ENCODE measurements at regions not wholly inside any gene's neighbourhood (a gene's known extent, or its start where the extent isn't known, plus 50 kb on each side); places are given as distances from the start of the nearest gene placed in this dataset.

DNA sequence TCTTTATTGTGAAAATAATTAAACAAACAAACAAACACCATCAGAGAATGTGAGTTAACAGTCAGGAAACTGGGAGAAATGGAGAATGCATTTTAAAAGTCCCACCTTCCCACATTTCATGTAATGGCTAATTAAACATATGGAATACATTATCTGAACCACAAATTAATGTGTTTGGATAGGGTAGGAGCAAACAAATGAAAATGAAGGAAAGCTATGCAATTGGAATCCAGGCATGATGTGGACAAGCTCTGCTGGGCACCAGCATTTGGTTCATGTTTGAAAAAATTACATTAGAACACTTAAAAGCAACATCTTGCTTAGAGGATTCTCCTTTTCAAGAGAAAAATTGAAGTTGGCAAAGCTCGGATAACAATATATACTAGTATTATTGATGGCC lies 628.1 kb downstream of the LMO4 start:
- TF ChIP-seq, protein P1, sequence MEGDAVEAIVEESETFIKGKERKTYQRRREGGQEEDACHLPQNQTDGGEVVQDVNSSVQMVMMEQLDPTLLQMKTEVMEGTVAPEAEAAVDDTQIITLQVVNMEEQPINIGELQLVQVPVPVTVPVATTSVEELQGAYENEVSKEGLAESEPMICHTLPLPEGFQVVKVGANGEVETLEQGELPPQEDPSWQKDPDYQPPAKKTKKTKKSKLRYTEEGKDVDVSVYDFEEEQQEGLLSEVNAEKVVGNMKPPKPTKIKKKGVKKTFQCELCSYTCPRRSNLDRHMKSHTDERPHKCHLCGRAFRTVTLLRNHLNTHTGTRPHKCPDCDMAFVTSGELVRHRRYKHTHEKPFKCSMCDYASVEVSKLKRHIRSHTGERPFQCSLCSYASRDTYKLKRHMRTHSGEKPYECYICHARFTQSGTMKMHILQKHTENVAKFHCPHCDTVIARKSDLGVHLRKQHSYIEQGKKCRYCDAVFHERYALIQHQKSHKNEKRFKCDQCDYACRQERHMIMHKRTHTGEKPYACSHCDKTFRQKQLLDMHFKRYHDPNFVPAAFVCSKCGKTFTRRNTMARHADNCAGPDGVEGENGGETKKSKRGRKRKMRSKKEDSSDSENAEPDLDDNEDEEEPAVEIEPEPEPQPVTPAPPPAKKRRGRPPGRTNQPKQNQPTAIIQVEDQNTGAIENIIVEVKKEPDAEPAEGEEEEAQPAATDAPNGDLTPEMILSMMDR (conservative IDR thresholded peaks at IDR 0.05; ENCODE audit: low read depth, low read length) = no peak
- no peak overlapping the region for H3K4me3 ChIP-seq (ENCODE audit: low read depth, low read length)
- no peak for DNase-seq (ENCODE audit: low read depth)

DNA sequence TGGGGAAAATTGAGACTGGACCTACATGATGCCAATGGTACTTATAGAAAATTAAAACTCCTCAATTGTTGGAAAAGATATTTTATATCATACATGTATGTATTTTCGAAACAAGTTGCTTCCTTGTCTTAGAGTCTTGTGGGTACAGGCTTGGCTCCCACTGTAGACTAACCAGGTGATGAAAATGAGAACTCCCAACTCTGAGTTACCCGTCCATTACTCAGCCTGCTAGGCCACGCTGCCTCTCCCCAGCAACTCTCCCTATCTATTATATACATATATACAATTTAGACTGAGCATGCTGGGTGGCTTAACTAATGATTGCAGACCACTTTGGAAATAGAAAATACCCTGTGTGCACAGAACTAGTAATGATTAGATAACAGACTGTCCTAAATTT lies 628.7 kb downstream of the LMO4 start:
- no peak for DNase-seq (ENCODE audit: low read depth)
- TF ChIP-seq, protein P1 (conservative IDR thresholded peaks at IDR 0.05; ENCODE audit: low read depth, low read length) = no peak
- H3K4me3 ChIP-seq (ENCODE audit: low read depth, low read length) = no peak overlapping the region

DNA sequence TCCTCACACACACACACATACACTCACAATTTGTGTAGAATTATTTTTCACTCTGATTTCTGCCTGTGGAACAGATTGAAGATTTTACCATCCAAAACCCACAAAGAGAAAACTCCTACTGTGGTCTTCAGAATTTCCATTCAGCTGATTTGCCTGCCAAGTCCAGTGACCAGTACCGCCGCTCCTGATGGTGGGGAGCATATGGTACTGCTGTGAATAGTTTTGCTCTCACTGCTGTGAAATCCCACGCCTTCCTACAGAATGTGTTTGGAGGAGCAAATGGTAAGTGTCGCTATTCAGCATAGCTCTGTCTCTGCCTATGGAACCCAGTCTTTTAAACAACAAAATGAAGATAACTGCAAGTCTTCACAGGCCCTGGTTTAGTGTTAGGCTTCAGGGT lies 629.5 kb downstream of the LMO4 start:
- DNase-seq (ENCODE audit: low read depth) = no peak
- no peak overlapping the region for H3K4me3 ChIP-seq (ENCODE audit: low read depth, low read length)
- TF ChIP-seq, protein P1 (conservative IDR thresholded peaks at IDR 0.05; ENCODE audit: low read depth, low read length) = no peak

DNA sequence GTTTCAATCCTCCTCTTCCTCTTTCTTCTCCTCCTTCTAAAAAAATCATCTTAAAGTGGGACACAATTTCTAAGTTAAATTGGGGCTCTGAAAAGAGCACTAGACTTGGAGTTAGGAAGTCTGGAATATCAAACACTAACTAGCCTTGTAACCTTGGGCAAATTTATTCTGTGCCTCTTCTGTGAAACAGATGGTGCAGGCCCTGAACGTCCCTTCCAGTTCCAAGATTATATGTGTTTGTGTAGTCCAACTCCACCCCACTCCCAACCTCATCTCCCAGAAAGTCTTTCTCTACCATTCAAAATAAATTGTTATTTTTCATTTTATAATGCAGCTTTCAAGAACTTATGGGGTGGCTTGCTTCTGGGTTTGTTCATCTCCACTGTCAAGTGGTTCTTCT lies 630.0 kb downstream of the LMO4 start:
- TF ChIP-seq, protein P1 (conservative IDR thresholded peaks at IDR 0.05; ENCODE audit: low read depth, low read length) = no peak
- H3K4me3 ChIP-seq (ENCODE audit: low read depth, low read length) = no peak overlapping the region
- no peak for DNase-seq (ENCODE audit: low read depth)

DNA sequence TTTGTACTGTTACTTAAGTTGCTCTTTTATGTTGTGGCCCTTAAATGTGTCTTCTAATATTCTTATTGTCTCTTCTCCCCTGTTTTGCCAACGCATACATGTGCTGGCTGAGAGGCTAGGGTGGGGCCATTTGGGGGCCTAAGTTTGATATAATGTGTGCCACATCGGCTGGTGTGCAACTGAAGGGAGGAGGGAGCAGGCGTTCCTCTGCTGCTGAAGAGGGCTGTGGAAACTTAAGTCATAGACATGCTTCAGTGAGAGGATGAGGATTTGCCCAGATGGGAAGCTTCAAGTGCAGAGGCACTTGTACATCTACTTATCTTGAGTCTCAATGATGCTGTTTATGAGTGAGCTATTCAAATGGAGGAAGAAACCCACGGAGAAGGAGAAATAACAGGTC lies 630.6 kb downstream of the LMO4 start:
- TF ChIP-seq, protein P1 (conservative IDR thresholded peaks at IDR 0.05; ENCODE audit: low read depth, low read length) = no peak
- DNase-seq (ENCODE audit: low read depth) = no peak
- no peak overlapping the region for H3K4me3 ChIP-seq (ENCODE audit: low read depth, low read length)

DNA sequence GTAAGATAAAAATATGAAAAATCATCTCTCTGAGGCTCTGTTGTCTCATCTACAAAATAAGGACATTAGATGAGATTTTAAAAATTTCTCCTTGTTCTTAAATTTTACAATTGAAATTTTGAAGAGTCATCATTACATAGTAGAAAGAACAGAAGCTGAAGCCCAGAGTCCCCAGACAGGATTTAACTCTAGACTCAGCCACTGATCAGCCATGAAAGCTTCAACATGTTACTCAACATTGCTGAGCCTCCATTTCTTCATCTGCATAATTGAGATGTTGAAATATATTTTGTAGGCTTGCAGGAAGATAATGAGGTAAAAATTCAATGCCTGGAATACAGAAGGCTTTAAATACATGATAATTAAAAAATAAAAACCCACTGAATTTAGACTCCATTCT lies 633.3 kb downstream of the LMO4 start:
- H3K4me3 ChIP-seq (ENCODE audit: low read depth, low read length) = no peak overlapping the region
- TF ChIP-seq, protein P1 (conservative IDR thresholded peaks at IDR 0.05; ENCODE audit: low read depth, low read length) = no peak
- no peak for DNase-seq (ENCODE audit: low read depth)

DNA sequence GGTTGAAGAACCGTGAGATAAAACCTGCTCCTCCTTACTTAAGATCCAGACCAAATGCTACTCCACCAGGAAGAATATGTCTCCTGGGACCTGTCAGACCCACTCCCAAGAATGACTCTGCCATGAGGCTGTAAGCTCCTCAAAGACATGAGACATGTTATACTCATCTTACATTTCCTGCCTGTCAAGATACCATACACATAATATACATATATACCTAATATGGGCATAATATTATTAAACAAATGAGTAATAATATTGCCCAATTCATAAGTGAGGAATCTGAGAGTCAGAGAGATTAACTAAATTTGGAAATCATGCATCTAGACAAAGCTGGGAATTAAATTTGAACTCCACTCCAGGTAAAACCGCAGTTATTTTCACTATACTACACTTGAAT lies 634.9 kb downstream of the LMO4 start:
- DNase-seq (ENCODE audit: low read depth) = no peak
- TF ChIP-seq, protein P1 (conservative IDR thresholded peaks at IDR 0.05; ENCODE audit: low read depth, low read length) = no peak
- H3K4me3 ChIP-seq (ENCODE audit: low read depth, low read length) = no peak overlapping the region
